K562 (cell line): ENCODE measurements at regions not wholly inside any gene's neighbourhood (a gene's known extent, or its start where the extent isn't known, plus 50 kb on each side); places are given as distances from the start of the nearest gene placed in this dataset.

Source experiments
- ATAC-seq: fragments of 200-7000 bp; cut with Tn5 transposase; 3 replicates; pipeline ENCODE4 v1.9.1; 2020; ENCODE audit warnings: moderate library complexity
- BruUV-seq: library from RNA; stranded (reverse); fragments of 400-500 nt; replicated peaks from 2 replicates; lab custom pipeline; 2021; lab: Mats Ljungman, UMichigan
- CTCF ChIA-PET: fragments of 300-600 bp; formaldehyde crosslinking; extraction: SDS; loops from one replicate; lab custom pipeline; 2021; ENCODE audit warnings: low intra/inter-chr PET ratio; lab: Yijun Ruan, JAX
- POLR2A ChIA-PET: fragments of 300-600, 350-650 bp; sonication (Branson Sonifier 250); formaldehyde crosslinking; extraction: SDS; loops from one replicate; lab custom pipeline; 2021; ENCODE audit warnings: antibody characterized with exemption, inconsistent platforms; lab: Yijun Ruan, JAX
- DNase-seq, 4 experiments: peaks; one replicate each; pipeline versions ENCODE4 v3.0.0 to v3.0.0-alpha.2; 2011 to 2018; ENCODE audit warnings: low spot score in 3 of 4, mixed read lengths in 3 of 4; ENCODE audit errors: extremely low read depth in 1 of 4
- FAIRE-seq: peaks from 2 replicates; lab custom pipeline; 2011; peaks lifted over from hg19 to GRCh38; lab: Jason Lieb, UNC
- H2AFZ ChIP-seq: 2 replicates; pipeline ENCODE4 v1.6.0; 2011; ENCODE audit warnings: low read depth, low read length, control low read depth, inconsistent platforms
- H3K27ac ChIP-seq: fragments of 200-600 bp; 3 replicates; pipeline ENCODE4 v1.8.0; 2011; ENCODE audit warnings: low read depth, mild to moderate bottlenecking, control low read depth, inconsistent platforms, low read length, moderate library complexity, mixed read lengths; ENCODE audit errors: extremely low read depth
- H3K27me3 ChIP-seq, 2 experiments: fragments of 300-600 bp in 1 of 2; 2 replicates in 1 of 2; 3 replicates in 1 of 2; pipeline versions ENCODE4 v1.6.0 to v1.8.0; 2011; ENCODE audit warnings: inconsistent platforms in 2 of 2, low read length in 2 of 2, mild to moderate bottlenecking in 1 of 2, mixed read lengths in 1 of 2, moderate library complexity in 1 of 2; ENCODE audit not compliant: control insufficient read depth in 2 of 2, insufficient read depth in 2 of 2
- H3K36me3 ChIP-seq: fragments of 300-600 bp; 3 replicates; pipeline ENCODE4 v1.8.0; 2011; ENCODE audit warnings: mild to moderate bottlenecking, low read length, inconsistent platforms; ENCODE audit not compliant: control insufficient read depth, insufficient read depth
- H3K4me1 ChIP-seq, 2 experiments: fragments of 200-600 bp in 1 of 2; replicated peaks in 1 of 2; 2 replicates in 1 of 2; 3 replicates in 1 of 2; pipeline versions ENCODE4 v1.5.1 to v1.8.0; 2011; ENCODE audit warnings: inconsistent platforms in 2 of 2, low read length in 2 of 2, mild to moderate bottlenecking in 1 of 2, mixed read lengths in 1 of 2, moderate library complexity in 1 of 2; ENCODE audit not compliant: control insufficient read depth in 2 of 2, insufficient read depth in 2 of 2
- H3K4me2 ChIP-seq: 2 replicates; pipeline ENCODE4 v1.6.1; 2011; ENCODE audit warnings: low read length, control low read depth, inconsistent platforms, mixed read lengths; ENCODE audit not compliant: insufficient read depth
- H3K4me3 ChIP-seq: fragments of 200-600 bp; sonication (generic), shearing (Covaris generic); 2 replicates; pipeline ENCODE4 v1.5.1; 2016; ENCODE audit warnings: control low read depth, inconsistent platforms
- H3K79me2 ChIP-seq: fragments of 200-600 bp; 3 replicates; pipeline ENCODE4 v1.8.0; 2011; ENCODE audit warnings: low read length, inconsistent platforms; ENCODE audit not compliant: control insufficient read depth, insufficient read depth
- H3K9ac ChIP-seq, 2 experiments: 2 replicates each; pipeline versions ENCODE4 v1.6.0 to v1.6.1; 2011; ENCODE audit warnings: low read depth in 2 of 2, low read length in 2 of 2, control low read depth in 1 of 2, inconsistent platforms in 1 of 2, mild to moderate bottlenecking in 1 of 2, mixed read lengths in 1 of 2; ENCODE audit not compliant: insufficient read depth in 1 of 2
- H3K9me1 ChIP-seq: one replicate; pipeline ENCODE4 v1.6.0; 2011; ENCODE audit warnings: inconsistent platforms, mild to moderate bottlenecking, low read length, moderate library complexity; ENCODE audit not compliant: control insufficient read depth, insufficient read depth
- H3K9me3 ChIP-seq: replicated peaks from 2 replicates; pipeline ENCODE4 v1.5.1; 2011; ENCODE audit warnings: low read depth, low read length, inconsistent platforms; ENCODE audit not compliant: control insufficient read depth, insufficient read depth
- H4K20me1 ChIP-seq: replicated peaks from 2 replicates; pipeline ENCODE4 v1.6.1; 2011; ENCODE audit warnings: low read length, inconsistent platforms, mixed read lengths; ENCODE audit not compliant: control insufficient read depth, insufficient read depth
- ATF6 ChIP-seq: sonication (generic); formaldehyde crosslinking; IDR thresholded peaks from 2 replicates; pipeline ENCODE4 v1.4.0; 2020; ENCODE audit warnings: mild to moderate bottlenecking, missing genetic modification reagents
- BDP1 ChIP-seq: IDR thresholded peaks from 3 replicates; pipeline ENCODE4 v1.6.1; 2011; ENCODE audit not compliant: insufficient read length, insufficient read depth
- BHLHE40 ChIP-seq: IDR thresholded peaks from 2 replicates; pipeline ENCODE4 v1.6.1; 2011; ENCODE audit warnings: low read length, improper control_type of control experiment
- DMBX1 ChIP-seq: fragments of 250-450 bp; sonication (Bioruptor Pico); IDR thresholded peaks from 2 replicates; pipeline ENCODE4 v1.8.0; 2022; ENCODE audit warnings: inconsistent platforms, mild to moderate bottlenecking, moderate library complexity, borderline replicate concordance
- HDGF ChIP-seq: fragments of 450-650 bp; IDR thresholded peaks from 2 replicates; pipeline ENCODE4 v1.6.1; 2016
- NCOR1 ChIP-seq: fragments of 450-650 bp; IDR thresholded peaks from 2 replicates; pipeline ENCODE4 v1.6.1; 2016; ENCODE audit warnings: mild to moderate bottlenecking, moderate library complexity
- NR2C2 ChIP-seq, 2 experiments: fragments of 200-800 bp in 1 of 2; sonication (Bioruptor generic) in 1 of 2; sonication (generic) in 1 of 2; formaldehyde crosslinking in 1 of 2; IDR thresholded peaks; 2 replicates each; pipeline versions ENCODE4 v1.6.1 to v1.8.0; 2016 to 2022; ENCODE audit warnings: mild to moderate bottlenecking in 1 of 2, missing compliant biosample characterization in 1 of 2, missing genetic modification characterization in 1 of 2, missing genetic modification reagents in 1 of 2
- POLR2H ChIP-seq: IDR thresholded peaks from 2 replicates; pipeline ENCODE4 v1.6.1; 2016; ENCODE audit warnings: missing genetic modification characterization, low read depth, mild to moderate bottlenecking, control low read depth, missing compliant biosample characterization, moderate library complexity
- PURB ChIP-seq: sonication (generic); formaldehyde crosslinking; IDR thresholded peaks from 2 replicates; pipeline ENCODE4 v1.9.0; 2021; ENCODE audit warnings: low read depth, mild to moderate bottlenecking, missing genetic modification reagents
- SMAD3 ChIP-seq: fragments of 450-650 bp; formaldehyde crosslinking; conservative IDR thresholded peaks from 2 replicates; pipeline ENCODE4 v1.4.0; 2020; ENCODE audit warnings: mild to moderate bottlenecking
- SREBF2 ChIP-seq: sonication (generic); formaldehyde crosslinking; IDR thresholded peaks from 2 replicates; pipeline ENCODE4 v1.4.0; 2020; ENCODE audit warnings: mild to moderate bottlenecking, missing genetic modification reagents
- XRCC3 ChIP-seq: fragments of 450-650 bp; IDR thresholded peaks from 2 replicates; pipeline ENCODE4 v1.6.1; 2017; ENCODE audit warnings: mild to moderate bottlenecking, moderate library complexity
- XRCC4 ChIP-seq: IDR thresholded peaks from one replicate; pipeline ENCODE4 v1.6.1; 2011; ENCODE audit not compliant: insufficient read depth, insufficient read length; ENCODE audit errors: extremely low read depth
- ZFP1 ChIP-seq: fragments of 450-650 bp; formaldehyde crosslinking; IDR thresholded peaks from 2 replicates; pipeline ENCODE4 v1.4.0; 2020; ENCODE audit warnings: mild to moderate bottlenecking, mixed read lengths
- ZFP30 ChIP-seq: fragments of 250-450 bp; sonication (Bioruptor Pico); IDR thresholded peaks from 2 replicates; pipeline ENCODE4 v1.8.0; 2022; ENCODE audit warnings: moderate library complexity, mild to moderate bottlenecking, inconsistent platforms, borderline replicate concordance
- ZNF551 ChIP-seq: fragments of 250-450 bp; sonication (Bioruptor Pico); IDR thresholded peaks from 2 replicates; pipeline ENCODE4 v1.5.0; 2021; ENCODE audit warnings: mild to moderate bottlenecking, moderate library complexity
- ZNF583 ChIP-seq: fragments of 250-450 bp; sonication (Bioruptor Pico); IDR thresholded peaks from 2 replicates; pipeline ENCODE4 v1.4.0; 2020
- ZNF695 ChIP-seq: fragments of 450-650 bp; formaldehyde crosslinking; IDR thresholded peaks from 2 replicates; pipeline ENCODE4 v1.4.0; 2020; ENCODE audit warnings: mild to moderate bottlenecking, moderate library complexity
- ZZZ3 ChIP-seq: fragments of 450-650 bp; IDR thresholded peaks from 2 replicates; pipeline ENCODE4 v1.6.1; 2016; ENCODE audit warnings: antibody characterized with exemption, mild to moderate bottlenecking, moderate library complexity
- WGBS: fragments of 100-300 bp; shearing (Covaris generic); methylation state at CpG from one replicate; pipeline ENCODE4 v1.1.6; 2016; ENCODE audit warnings: low coverage, mixed read lengths; ENCODE audit not compliant: insufficient coverage; ENCODE audit errors: missing lambda C conversion rate; 5-methylcytosine and 5-hydroxymethylcytosine counted together
- in situ Hi-C: fragments of 300-500 bp; cut with MboI; formaldehyde crosslinking; loops from 4 replicates; pipeline ENCODE4 v1.15.0; 2018; ENCODE audit warnings: inconsistent platforms, mixed read lengths
- intact Hi-C: fragments of 100-400 bp; cut with micrococcal nuclease; formaldehyde crosslinking; loops from 2 replicates; pipeline ENCODE4 v1.14.2; 2022

- no peak for TF ChIP-seq ZNF551 (CRISPR knock-in tag)
- no peak for TF ChIP-seq XRCC4
- no peak for TF ChIP-seq DMBX1
- no peak for TF ChIP-seq ZNF695
- no peak for TF ChIP-seq HDGF
- TF ChIP-seq XRCC3: no peak
- no peak for TF ChIP-seq NCOR1
- TF ChIP-seq, all 486 proteins: peak for 0
Measured at GRCh38 chr5:106397700-106398099, 1273.0 kb downstream of the EFNA5 start (continued).

GRCh38 chr5:106393276-106393675 is 1277.5 kb downstream of the EFNA5 start:
- in situ Hi-C loops (no loop called here), intact Hi-C loops (no loop called here)
- no peak for TF ChIP-seq PURB
- no peak for TF ChIP-seq ZFP30 (CRISPR knock-in tag)
- no peak for TF ChIP-seq ATF6 (CRISPR knock-in tag)
- no peak for TF ChIP-seq SMAD3 (CRISPR knock-in tag)
- TF ChIP-seq ZFP1 (CRISPR knock-in tag): no peak
- no peak for TF ChIP-seq SREBF2
- no peak for TF ChIP-seq BHLHE40
- no peak for TF ChIP-seq BDP1
- no peak for TF ChIP-seq POLR2H (tag)
- no peak for TF ChIP-seq ZZZ3
- TF ChIP-seq ZNF583 (CRISPR knock-in tag): no peak
- no peak for TF ChIP-seq NR2C2 (CRISPR knock-in tag; IDR thresholded peaks at IDR 0.05)
- no peak for TF ChIP-seq NR2C2 (tag; IDR thresholded peaks at IDR 0.05)
- H3K4me2 ChIP-seq: no peak overlapping the region
- no peak for FAIRE-seq
- no peak for DNase-seq
- POLR2A ChIA-PET: no interaction called here
- no peaks in the 10 kb centered on the region for H3K36me3 ChIP-seq
- no peaks in the 10 kb centered on the region for H3K27me3 ChIP-seq
- no peak for ATAC-seq
- no peak overlapping the region for H3K4me3 ChIP-seq
- no TSS peak for BruUV-seq
- 0% methylated on average over 1 of the region's 1 CpG for WGBS
- no peaks in the 10 kb centered on the region for H3K4me1 ChIP-seq
- no peak overlapping the region for H3K9ac ChIP-seq
- CTCF ChIA-PET: no interaction called here
- no peaks in the 10 kb centered on the region for H4K20me1 ChIP-seq
- H3K79me2 ChIP-seq: no peaks in the 10 kb centered on the region
- H3K9me1 ChIP-seq: no peaks in the 10 kb centered on the region
- H3K9me3 ChIP-seq: no peaks in the 10 kb centered on the region
- H2AFZ ChIP-seq: no peak overlapping the region
- H3K27ac ChIP-seq: no peak overlapping the region
